DMS53 treated with DMSO at 0.1 percent for 48 hours (cell line): ENCODE measurements at regions not wholly inside any gene's neighbourhood (a gene's known extent, or its start where the extent isn't known, plus 50 kb on each side); places are given as distances from the start of the nearest gene placed in this dataset.
"Not testable (repeated sequence)": the region's sequence is repeated elsewhere in the genome, so short reads cannot be mapped to it uniquely, and the experiment has no call there.

Experiments used
- DNase-seq: peaks from one replicate; lab custom pipeline; 2025; ENCODE audit not compliant: unreplicated experiment; lab: John Stamatoyannopoulos, UW

DNA sequence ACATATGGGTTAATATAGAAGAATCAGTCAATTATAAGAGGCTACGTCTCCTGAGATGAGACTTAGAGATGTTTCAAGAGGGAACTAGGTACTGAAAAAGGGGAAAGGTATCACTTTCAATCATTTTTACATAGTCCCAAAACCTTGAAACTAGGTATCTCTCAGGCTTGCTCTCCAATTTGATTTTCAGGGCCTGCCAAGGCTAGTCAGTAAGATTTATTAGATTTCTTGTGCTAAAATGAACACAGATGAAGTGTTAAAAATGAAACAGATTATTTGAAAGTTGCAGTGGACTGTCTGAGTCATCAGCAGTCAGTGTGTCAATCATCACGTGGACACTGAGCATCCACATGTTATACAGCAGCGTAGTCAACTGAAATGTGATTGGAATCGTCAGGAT, 591.1 kb downstream of the DTWD2 start:
- no peak for DNase-seq

DNA sequence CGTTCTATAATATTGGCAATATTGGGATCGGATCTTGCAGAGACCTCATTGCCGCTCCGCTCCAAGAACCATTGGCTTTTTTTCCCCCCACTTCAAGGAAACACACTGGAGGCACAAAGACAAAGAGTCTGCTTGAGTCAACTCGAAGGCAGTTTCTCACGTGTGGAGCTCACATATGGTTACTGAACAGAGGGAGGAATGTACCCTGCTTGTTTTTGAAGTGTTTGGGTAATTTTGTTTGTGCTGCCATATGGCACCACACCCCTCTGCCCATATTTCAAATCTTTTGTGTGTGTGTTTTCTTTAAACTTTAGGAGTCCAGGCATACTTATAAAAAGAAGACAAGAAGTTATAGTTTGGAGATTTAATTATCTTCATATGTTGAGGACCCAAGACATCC, 595.9 kb downstream of the DTWD2 start:
- no peak for DNase-seq

DNA sequence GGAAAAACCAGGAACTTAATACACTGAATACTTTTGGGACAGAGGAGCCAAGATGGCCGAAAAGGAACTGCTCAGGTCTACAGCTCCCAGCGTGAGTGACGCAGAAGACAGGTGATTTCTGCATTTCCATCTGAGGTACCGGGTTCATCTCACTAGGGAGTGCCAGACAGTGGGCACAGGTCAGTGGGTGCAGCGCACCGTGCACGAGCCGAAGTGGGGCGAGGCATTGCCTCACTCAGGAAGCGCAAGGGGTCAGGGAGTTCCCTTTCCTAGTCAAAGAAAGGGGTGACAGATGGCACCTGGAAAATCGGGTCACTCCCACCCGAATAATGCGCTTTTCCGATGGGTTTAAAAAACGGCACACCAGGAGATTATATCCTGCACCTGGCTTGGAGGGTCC, 605.4 kb downstream of the DTWD2 start:
- DNase-seq: not testable (repeated sequence)

DNA sequence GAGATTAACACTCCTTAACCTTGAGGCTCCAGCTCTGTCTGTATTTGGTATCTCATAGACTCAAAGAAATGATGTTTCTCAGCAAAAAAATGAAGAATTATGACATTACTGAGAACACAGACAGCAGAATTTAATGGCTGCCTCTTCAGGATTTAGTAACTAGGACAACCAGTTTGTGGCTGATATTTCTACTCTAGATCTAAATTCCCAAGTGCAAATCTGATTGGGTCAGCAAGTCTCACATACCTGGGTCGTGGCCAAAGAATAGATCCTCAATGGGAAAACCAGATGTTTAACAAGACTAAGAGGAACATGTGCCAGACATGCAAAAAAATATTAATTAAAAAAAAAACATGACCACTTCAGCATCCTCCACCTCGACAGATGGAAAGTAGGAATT, 608.9 kb downstream of the DTWD2 start:
- no peak for DNase-seq

DNA sequence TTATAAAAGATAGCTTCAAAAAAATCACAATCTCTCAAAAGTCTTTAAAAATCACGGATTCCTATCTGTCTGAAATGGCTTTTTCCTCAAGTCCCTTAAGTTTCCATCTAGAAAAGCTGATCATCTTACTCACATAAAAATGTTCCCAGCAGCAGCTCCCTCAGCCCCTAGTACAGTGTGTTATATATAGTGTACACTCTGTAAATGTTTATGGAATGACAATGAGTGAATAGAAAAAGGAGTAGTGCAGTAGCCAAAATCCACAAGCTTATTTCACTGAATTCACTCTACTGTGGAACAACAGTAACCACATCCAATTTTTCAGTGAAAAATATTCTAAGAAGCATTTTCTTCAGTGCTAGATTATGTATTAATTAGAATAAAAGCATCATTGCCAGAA, 609.4 kb downstream of the DTWD2 start:
- no peak for DNase-seq

DNA sequence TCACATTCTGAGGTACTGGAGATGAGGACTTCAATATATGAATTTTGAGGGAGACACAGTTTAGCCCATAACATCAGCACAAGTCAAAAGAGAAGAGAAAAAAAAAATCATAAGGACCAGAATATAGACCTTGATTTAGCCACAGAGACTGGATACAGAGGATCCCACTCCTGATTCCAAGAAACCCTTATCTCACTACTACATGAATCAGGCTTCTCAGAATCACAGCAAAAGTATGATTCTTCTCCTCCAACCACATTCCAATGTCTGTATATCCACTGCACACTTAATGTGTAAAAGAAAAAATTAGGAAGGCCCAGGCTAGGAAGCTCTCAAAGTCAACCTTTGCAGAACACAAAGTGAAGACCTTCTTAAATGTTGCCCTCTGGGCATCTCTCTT, 610.9 kb downstream of the DTWD2 start:
- no peak for DNase-seq

DNA sequence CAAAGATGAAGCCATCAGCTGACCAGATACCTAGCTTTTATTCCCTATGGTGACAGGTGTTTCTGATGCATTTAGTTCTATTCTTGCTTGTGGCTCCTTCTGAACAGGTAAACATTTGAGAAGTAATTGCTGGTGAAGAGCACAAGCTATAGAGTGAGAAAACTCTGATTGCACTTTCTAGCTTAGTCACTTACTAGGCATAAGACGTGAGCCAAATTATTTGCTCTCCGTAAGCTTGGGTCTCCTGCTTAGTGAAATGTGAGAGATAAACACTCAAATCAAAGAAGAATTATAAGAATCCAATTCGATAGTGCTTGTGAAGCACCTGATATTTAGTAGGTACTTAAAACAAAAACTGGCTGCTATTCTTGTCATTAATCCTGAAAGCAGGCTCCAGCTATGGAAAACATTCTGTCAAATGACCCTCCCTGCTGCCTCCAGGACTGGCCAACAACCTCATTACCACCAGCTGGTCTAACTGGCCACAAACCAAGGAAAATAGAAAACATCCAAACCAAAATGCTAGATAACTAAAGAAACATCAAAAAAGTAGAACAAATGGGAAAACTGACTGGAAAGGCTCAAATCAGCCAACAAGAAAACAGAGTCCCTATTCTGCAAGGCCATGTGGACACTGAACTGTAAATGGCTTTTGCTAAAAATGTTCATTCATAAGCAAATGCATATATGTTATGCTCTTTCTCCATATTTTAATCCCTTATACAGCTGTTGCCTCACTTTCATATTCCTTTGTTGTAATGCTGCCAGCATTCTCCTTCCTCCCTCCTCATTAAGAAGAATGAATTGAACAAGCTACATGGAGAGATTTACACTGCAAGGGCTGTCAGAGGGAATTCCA, 616.1 kb downstream of the DTWD2 start:
- no peak for DNase-seq

DNA sequence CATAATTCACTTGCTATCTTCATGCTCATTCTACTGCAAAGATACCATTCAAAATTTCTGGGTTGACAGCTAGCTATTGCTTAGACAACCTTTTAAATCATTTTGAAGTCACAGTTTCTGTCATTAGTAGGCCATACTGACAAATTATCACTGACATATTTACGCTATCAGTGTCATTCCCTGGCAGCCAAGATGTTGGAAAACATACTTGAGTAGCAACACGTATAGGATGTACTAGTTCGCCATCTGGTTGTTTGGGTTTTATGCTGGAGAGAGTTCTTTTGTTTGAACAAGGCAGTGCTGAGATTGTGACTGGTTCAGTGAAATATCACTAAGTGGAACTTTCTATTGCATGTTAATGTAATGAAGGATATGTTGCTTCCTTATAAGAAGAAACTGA, 621.9 kb downstream of the DTWD2 start:
- DNase-seq: no peak

DNA sequence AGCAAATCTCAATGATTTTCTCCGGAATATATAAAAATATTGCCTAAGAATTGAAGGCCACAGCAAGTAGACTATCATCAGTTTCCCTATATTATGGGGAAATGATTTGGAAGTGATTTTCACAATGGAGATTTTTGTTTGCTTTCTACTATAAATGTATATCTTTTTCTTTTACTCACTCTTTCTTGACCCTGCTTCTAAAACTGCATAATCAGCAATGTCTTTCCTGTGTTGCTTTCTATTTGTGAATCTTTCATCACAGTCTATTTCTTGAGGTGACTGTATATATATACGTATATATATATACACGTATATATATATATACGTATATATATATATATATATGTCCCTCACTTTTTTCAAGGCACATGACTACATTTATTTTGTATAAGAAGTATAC, 622.6 kb downstream of the DTWD2 start:
- DNase-seq: no peak

DNA sequence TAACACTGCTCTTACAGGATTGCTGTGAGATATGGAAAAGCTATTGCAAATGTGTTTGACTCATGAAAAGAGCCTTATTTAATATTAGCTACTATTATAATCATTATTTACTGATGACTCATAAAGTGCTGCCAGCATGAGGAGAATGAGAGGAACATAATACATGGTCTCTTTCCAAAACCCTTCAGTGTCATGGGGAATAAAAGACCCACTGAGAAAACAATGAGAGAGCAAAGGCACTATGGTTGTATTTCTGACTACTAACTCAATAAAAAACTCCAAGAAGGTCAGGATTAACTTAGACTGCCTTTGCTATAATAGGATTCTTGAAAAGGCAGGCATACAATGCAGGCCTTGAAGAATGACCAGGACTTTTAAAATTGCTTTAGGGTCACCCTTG, 633.5 kb downstream of the DTWD2 start:
- DNase-seq: peak; percentile 13

DNA sequence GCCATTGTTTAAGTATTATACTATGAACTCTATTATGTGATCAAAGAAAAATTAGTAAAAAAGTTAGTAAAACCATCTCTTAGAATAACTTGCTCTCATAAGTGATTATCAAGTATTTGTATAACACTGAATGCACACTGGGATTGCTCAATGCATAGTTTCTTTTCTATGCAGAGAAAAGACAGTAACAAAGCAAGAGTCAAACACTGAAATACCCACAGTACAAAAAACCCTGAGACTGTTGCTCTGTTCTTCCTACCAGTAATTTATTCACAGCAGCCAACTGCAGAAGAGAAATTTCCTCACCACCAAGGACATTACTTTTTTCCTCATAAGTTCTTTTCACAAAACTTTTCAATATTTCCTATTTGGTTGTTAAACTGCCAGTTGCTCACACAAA, 634.4 kb downstream of the DTWD2 start:
- DNase-seq: no peak

DNA sequence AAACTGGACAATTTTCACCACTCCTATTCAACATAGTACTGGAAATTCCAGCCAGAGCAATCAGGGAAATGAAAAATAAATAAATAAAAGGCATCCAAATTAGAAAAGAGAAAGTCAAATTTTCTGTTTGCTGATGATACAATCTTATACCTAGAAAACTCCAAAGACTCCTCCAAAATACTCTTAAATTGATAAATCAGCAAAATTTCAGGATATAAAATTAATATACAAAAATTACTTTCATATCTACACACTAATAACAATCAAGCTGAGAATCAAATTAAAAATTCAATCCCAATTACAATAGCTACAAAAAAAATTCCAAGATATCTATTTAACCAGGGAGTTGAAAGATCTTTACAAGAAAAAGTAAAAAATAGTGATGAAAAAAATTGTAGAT, 651.9 kb downstream of the DTWD2 start:
- no peak for DNase-seq

DNA sequence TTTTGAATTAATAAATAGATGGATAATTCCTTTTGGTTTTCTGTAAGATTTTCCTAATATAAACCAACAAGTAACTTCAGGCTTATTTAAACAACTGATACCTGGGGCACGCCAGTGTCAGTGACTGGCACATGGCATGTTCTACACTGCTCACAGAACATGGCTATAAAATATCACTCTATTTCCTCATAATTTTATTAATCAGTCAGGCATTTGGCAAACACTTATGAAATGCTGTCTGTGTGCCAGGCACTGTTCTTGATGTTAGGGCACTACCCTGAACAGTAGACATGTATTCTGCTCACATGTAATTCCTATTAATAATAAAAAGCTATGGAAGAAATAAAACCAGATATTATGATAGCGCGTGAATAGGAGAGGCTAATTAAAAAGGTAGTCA, 661.0 kb downstream of the DTWD2 start:
- DNase-seq: no peak

DNA sequence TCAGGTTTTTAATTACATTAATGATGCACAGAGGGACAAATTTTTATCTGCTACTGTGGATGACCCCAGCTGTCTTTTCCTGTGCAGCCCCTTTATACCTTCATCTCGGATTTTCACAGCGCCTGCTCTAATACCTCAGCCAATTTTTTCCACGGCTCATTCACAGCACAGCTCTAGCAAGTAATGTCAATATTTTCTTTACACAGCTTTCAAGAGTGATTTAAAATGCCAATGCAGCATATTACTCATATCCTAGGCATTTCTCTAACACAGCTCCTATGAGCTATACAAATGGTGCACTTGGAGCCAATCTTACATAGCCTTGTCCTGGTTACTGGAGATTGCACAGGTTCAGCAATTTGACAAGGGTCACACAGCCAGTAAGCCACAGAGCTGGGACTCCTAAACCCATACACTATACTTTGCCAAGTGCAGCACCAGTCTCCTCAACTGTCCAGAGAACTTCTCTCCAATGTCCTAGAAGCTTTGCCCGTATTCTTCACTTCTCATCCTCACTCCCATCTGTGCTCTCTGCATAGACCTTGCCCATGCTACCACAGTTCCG, 661.8 kb downstream of the DTWD2 start:
- peak; percentile 69 for DNase-seq

DNA sequence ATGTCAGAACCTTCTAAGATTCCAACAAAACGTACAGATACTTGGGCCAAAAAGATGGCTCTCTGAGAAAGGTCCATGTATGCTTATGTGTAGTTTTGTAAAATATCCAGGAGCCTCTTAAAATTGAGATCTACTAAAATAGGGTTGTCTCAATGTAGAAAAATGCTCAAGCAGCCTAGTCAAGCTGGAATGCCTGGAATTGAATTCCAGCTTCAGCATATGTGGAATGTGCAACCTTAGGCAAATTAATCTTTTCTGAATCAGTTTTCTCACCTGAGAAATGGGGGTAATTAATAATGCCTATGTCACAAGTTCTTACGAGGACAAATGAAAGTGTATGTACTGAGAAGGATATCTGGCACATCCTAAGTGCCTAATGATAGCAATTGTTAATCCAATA, 662.4 kb downstream of the DTWD2 start:
- no peak for DNase-seq

DNA sequence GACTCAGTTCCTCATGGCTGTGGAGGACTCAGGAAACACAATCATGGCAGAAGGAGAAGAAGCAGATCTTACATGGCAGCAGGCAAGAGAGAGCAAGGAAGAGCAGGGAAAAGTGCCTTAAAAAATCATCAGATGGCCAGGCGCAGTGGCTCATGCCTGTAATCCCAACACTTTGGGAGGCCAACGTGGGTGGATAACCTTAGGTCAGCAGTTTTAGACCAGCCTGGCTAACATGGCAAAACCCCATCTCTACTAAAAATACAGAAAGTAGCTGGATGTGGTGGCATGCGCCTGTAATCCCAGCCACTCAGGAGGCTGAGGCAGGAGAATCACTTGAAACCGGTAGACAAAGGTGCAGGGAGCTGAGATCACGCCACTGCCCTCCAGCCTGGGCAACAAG, 664.6 kb downstream of the DTWD2 start:
- DNase-seq: not testable (repeated sequence)

DNA sequence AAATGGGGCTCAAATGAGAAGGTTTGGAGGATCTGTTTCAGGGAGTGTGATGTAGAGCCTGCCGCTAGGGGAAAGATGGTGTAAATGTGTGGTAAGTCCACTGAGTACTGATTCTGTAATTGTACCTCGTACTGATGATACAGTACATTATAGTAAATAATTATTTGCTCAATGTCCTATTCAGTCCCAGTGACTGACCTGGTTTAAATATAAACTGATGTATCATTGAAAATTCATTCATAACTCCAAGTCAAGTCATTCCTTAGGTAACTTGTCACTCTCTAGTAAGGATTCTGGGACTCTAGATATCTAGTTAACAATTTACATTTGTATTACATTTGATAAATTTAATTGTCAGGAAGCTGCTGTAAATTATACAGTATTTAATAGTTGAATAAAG, 667.3 kb downstream of the DTWD2 start:
- DNase-seq: no peak

DNA sequence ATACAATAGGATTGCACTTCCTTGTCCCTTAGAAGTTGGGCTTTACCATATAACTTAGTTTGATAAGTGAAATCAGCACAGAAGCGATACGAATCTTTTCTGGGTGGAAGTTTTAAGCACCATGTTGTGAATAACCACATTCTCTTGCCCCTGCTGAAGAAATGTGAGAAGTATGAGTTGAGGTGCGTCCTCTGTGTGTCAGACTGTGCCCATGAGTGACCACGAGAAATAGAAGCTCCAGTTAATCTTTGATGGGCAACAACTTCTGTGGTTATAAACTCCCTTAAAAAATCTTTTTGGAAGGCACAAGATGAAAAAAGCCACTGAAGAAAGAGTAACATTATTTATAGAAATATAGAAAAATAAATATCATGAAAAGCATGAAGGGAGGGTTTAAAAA, 668.2 kb downstream of the DTWD2 start:
- DNase-seq: no peak

DNA sequence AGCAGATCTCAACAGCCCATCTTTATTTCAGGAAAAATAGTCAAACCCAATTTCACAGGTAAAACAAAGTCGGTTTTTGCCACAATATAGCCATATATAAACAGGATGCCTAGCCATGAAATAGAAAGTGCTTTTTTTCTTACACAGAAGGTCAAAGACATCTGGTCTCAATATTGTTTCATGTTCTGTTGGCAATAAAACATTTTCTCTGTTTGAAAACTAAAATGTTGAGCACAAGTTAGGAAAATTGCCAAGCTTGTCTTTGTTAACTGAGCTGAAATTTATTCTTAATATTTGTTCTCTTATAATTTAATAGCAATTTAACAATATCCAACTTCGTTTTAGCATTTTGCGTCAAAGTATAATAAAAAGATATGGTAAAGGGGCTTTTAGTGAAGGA, 673.4 kb downstream of the DTWD2 start:
- DNase-seq: no peak

DNA sequence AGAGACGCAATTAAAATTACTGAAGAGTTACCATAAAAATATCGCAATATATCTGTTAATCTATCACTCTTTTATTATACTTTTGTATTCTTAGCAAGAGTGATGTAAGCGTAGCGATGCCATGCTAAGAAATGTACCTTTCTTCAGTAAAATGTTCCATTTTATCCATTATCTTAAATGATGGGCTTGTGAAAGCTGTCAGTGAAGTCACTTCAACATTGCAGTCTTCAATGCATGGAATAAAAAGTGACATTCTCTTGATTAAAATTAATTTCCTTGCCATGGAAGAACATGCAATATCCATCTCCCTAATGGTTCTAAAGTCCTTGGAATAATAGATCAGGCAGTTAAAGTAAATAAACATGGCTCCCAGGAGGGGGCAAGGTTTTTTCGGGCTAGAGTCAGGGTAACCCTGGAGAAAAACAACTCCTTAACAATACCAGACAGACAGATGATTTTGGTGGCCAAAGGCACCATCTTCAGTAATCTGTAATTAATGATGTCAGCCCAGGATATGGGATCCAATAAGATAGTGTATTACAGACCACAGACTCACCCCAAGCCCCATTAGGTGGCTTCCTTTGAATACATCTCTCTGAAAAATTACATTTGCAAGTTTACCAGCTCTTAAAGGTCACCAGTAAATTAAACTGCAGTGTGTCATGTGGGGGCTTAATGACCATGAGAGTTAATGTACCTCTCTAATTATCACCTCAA, 677.1 kb downstream of the DTWD2 start:
- no peak for DNase-seq

DNA sequence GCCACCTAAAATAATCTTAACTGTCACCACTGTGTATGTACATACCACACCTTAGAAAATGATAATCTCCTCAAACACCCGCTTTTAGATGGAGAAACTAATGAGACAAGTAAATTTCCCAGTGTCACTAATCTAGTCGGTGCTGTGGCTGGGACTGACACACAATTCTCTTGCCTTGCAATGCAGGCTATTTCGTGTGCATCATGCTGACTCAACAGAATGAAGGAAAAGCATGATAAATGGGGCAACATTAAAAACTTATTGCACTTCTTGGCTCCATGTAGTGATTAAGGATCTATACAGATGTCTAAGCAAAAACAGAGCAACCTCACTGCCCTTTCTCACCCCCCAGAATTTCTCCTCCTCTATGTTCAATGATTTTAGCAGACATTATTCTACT, 677.9 kb downstream of the DTWD2 start:
- DNase-seq: no peak

DNA sequence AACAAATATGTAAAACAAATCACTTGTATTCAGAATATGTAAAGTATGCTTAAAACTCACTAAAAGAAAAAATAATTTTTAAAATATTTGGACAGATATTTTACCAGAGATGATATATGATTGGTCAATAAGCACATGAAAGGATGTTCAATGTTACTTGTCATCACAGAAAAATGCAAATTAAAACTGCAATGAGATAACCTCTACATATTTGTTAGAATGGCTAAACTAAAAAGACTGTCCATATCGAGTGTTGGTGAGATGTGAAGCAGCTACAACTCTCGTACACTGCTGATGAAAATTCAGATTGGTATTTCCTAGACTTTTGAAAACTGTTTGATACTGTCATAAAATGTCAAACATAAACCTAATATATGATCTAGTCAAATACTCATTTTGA, 685.1 kb downstream of the DTWD2 start:
- no peak for DNase-seq
